ENCODE measurements at regions not wholly inside any gene's neighbourhood (a gene's known extent, or its start where the extent isn't known, plus 50 kb on each side); places are given as distances from the start of the nearest gene placed in this dataset.

DNA sequence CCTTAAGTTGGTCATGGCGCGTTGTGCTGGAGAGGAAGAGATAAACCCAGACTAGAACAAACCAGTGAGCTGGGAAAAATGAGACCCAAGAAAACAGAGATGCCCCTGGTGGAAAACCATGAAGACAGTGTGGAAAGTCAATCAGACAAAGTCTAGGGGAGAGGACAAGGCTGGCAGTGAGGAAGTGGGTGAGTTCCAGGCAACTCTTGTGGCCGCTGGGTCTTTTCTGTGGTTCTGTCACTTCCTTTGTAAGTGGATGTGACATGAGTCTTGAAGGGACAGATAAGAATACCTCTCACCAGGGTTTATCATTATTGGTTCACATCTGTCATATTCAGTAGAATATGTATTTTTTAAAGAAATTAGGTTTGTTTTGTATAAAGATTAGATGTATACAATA lies 738.4 kb downstream of the DHX35 start:
- no peak for DNase-seq (ENCODE audit: low spot score)

DNA sequence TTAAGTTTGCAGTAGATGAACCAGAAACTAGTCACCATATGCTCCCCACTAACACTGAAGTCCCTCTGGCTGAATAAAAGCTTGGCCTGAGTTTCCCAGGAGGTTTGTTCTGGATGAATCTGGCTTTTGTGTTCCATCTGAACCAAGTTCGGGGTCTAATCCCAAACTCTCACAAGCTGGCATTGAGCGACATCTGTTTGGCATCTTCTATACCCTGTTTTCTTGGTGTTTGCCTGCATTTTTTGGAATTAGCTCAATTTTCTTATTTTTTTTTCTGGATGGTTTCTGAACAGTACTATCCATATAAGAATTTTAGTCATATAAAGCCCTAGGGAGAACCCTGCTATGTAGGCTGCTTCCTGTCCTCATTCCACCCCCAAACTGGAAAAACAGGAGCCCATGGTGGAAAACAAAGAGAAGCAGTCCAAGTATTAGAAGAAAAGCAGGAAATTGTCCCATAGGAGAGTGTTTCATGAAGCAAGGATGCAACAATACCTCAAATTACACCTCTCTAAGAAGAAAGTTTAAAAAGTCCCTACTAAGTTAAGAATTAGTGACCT lies 737.1 kb downstream of the DHX35 start:
- DNase-seq (ENCODE audit: low spot score): no peak

DNA sequence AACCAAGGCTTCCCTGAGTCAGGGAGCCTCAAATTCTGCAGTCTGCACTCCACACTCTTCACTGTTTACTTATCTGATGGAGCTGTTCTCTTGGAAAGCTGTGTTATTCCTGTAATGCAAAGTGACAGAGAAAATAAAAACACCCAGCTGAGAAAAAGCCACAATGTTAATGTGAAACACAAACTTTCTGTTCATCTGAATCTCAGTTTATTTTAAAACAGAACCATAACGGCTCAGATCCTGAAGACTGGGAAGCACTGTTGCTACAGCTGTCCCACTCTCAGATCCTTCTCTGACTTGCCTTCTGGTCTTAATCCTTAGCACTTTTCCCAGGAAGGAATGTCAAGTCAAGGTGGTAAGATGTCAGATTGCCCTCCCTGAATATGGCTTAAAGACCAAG lies 736.6 kb downstream of the DHX35 start:
- DNase-seq (ENCODE audit: low spot score): no peak

DNA sequence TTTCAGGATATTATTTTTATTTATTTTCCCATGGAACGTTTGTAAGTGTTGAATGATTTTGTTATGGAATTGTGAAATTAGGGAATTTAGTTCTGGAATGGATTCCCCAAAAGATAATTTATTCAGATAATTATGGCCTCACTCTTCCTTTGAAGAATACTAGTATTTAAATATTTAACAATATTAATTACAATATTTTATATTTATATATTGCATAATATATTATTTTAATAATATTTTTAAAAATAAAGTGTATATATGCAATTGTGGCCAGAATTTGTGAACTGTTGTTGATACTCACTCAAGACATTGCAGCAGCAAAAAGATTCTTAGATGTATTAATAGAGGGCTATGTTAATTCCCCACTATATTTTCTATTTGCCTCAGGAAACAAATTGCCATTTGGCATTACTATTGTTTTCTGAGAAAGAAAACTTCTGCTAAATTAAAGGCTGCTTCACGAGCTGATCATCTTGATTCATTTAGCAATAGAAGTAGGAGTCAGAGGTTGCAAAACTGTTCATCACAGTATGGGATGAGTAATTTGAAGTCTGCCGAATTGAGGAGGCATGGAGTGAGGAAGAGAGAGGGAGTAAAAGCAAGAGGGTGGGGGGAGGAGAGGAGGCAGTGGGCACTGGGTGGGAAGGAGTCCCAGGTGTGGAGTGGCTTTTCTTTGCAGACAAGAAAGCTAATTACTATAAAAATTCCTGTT lies 729.2 kb downstream of the DHX35 start:
- DNase-seq (ENCODE audit: low spot score): no peak

DNA sequence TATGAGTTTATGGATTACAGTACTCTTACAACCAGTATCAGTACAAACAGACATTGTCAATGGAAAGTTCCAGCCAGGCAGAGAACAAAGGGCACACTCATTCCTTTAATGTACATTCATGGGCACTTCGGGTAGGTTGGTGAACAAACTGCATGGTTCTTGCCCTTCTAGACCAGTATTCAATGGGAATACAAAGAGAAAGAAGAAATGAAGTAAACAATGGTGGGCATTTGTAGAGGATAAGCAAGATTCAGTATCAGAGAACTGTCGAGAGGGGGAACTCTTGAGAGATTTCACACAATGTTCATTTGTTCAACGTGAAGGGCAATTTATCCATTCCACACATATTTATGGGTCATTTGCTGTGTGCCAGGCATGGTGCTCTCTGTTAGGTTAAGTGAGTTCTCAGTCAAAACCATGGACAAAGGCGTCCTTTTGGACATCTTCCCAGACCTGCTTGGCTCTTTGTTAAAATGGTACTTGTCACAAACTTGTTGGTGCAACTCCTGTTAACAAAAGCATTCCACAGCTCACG lies 714.8 kb downstream of the DHX35 start:
- DNase-seq (ENCODE audit: low spot score): no peak

DNA sequence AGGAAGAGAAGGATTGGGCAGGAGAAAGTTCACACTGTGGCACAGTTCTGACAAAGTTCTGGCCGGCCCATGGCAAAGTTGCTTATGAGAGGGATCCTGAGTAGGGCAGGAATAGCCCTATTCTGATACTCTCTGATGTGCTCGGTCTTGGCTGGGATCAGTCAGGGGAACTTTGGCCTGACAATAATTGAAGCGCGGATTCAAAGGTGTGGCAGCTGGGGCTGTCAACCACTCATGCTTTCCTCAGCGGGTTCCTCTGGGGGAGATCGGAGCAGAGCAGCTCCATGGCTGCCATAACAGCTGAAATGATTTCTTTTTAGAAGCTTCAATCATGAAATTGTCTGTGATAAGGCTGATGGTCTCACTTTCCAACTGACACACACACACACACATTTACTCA lies 714.1 kb downstream of the DHX35 start:
- DNase-seq (ENCODE audit: low spot score): no peak

DNA sequence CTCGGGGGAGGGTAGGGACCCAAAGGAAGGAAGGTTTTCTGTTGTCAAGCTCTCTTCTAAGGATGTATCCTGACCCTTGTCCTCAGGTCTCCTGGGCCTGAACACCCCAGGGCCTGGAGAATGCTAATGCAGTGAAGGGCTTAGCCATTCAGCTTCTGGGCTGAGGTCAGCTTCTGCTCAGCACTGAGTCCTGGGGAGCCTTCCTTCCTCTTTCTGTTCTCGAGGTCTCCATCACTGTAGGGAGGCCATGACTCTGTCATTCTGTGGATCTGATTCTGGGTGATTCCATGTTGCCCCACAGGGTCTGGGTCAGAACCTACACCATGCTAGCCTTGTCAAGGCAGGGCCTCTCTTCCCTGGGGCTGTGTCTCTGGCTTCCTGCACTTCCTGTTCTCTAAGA lies 712.7 kb downstream of the DHX35 start:
- DNase-seq (ENCODE audit: low spot score): no peak

DNA sequence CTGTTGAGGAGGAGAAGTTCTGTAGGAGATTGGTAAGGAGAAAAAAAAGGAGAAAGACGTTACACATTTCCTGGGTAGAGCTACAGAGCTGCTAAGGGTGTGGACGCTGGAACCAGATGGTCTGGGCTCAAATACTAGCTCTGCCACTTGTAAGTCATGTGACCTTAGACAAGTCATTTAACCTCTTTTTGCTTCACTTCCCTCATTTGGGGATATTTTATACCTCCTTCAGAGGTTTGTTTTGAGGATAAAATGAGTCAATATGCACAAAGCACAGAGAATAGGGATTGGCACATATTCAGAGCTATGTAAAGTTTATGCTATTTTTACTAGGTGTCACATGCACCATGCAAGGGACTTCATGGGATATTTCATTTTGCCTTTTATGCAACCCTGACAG lies 708.8 kb downstream of the DHX35 start:
- DNase-seq (ENCODE audit: low spot score): no peak

DNA sequence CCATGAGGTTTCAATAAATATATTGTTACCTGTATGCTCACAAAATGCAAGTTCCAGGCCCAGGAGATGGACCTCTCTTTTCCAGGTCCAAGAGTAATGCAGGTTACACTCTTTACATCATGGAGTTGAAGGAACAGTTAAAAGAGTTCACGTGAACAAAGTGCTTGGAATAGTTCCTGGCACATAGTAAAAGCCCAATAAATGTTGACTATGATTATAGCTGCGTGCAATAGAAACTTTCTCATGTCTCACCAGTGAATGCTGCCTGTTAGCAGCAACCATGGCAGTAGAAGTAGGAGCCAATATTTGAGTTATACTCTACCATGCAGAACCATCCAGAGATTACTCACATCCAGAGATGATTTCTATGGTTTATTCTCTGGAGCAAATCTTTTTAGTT lies 707.5 kb downstream of the DHX35 start:
- DNase-seq (ENCODE audit: low spot score): no peak

DNA sequence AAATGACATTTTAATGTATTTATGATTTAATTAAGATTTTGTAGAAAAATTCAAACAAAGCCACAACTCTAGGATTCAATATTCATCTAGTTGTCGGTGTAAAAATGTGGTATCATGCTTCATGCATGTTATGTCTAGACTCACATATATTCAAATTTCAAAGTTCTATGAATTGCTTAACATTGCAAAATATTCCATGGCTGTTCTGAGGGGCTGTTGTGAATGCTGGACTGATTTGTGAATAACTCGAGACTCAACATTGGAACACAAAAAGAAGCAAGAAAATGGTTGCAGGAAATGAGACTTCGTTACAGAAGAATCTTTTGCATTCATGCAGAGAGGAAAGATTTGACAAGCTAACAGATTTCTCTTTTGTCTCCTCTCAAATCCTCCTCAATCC lies 705.9 kb downstream of the DHX35 start:
- no peak for DNase-seq (ENCODE audit: low spot score)

DNA sequence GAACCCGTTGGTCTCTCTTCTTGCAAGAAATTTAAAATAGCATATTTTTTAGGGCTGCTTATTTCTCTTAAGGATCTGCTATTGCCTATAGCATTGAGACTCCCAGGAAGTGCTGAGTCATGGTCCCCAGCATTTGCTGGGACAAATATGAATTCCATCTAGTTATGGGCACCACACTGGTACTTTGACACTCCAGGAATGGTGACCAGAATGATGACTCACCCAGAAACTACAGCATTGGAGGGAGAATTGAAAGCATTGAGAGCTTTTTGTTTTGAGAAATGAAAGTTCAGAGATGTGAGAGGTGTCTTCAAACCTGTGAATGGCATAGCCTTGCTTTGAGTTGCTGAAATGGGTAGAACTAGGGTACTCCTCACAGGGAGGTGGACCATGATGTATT lies 699.7 kb downstream of the DHX35 start:
- DNase-seq (ENCODE audit: low spot score): peak; percentile 7

DNA sequence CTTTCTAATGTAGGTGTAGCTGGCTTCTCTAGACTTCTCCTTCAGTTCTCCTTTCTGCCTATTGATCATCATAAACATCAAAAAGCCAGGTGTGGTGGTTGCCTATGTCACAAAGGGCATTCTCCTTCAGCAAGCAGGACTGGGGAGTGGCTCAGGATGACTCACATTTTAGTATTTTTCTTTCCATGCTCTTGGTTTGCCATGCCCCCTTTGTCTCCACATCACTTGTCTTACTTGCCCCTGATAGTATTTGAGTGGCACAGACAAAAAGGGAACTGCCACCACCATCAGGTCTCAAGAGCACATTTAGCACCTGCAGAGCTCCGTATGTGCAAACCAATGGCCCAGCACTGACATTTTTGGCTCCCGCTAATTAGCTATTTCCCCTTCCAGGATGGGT lies 698.8 kb downstream of the DHX35 start:
- DNase-seq (ENCODE audit: low spot score): no peak

DNA sequence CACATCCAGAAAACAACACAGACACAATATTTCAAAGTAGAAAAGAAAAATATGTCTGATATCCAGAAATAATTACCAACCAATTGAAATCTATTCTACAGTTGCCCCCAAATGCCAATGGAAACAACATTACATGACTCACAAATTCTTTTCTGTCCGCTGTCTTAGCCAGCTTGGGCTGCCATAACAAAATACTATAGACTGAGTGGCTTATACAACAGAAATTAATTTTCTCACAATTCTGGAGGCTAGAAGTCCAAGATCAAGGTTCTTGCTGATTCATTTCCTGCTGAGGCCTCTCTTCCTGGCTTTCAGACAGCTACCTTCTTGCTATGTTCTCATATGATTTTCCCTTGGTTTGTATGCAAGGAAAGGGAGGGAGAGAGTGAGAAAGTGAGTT lies 698.1 kb downstream of the DHX35 start:
- no peak for DNase-seq (ENCODE audit: low spot score)

DNA sequence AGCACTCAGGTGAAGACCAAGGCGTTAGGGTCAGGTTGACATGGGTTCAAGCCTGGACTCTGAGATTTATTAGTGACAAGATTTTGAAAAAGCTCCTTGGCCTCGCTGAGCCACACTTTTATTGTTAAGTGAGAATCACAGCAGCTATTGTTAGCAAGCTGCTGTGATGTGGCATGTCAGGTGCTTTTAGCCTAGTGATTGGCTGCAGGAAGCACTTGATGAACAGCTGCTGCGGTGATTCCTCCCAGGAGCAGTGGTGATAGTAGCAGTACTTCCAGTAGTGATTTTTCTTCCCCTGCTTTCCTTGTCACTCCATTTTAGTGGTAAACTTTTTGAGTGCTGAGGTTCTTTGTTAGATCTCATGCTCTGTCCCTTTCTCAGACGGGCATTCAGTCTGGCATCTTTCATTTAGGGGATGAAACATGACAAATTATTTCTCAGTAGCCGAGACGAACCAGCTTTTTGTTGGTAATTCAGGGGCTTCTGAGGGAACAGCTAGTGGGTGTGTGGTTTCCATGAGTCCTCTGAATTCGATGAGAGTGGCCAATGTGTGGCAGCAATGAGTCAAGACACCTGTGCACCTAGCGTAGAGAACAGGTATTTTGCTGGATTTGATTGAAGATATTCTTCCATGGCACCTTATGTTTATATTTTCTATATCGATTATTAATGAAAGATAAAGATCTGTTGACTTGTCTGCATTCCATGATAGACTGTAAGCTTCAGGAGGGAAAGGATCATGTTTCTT lies 696.7 kb downstream of the DHX35 start:
- no peak for DNase-seq (ENCODE audit: low spot score)

DNA sequence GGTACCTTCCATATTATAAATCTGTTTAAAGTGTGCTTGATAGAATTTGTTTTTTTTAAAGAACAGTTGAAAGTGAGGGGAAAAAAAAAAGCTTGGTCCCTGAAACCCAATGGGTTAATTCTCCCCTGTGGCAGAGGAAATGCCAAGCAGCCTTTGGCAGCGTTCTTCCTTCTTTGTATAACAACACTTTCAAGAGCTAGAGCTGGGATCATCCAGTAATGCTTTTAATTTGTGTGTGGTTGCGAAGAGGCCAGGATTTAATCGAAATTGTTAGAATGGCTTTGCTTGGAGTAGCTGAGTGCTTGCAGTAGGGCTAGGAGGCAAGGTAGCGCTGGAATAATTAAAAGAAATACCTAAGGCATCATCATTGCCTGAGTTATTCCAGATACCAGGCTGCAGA lies 692.0 kb downstream of the DHX35 start:
- no peak for DNase-seq (ENCODE audit: low spot score)

DNA sequence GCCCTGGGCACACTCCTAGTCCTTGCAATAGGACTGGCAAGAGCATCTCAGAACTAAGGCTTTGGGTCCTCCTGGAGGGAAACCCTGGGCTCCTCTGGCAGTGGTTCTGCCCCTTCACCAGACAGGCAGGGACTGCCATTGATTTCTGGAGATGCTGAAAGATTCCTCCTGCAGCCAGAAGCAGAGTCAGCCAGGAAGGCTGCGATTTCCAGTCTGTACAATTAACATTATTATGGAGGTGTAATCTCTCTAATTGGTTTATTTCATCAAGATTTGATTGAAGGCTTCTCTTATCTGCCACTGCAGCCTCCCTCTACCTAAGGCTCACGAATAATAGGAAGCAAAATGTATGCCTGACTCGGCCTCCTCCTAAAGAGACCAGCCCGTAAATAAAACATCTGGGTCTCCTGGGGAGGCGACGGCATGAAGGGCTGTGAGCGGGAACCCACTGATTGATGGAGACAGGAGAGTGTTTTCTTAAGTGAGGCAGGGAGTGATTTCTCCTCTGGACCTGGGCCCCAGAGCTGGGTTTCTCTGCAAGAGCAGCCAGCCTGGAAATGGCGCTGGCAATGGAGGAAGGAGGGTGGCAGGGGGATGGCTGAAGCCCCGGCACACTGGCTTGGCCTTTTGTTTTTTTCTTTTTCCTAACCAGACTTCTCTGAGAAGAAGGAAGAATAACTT lies 689.6 kb downstream of the DHX35 start:
- no peak for DNase-seq (ENCODE audit: low spot score)

DNA sequence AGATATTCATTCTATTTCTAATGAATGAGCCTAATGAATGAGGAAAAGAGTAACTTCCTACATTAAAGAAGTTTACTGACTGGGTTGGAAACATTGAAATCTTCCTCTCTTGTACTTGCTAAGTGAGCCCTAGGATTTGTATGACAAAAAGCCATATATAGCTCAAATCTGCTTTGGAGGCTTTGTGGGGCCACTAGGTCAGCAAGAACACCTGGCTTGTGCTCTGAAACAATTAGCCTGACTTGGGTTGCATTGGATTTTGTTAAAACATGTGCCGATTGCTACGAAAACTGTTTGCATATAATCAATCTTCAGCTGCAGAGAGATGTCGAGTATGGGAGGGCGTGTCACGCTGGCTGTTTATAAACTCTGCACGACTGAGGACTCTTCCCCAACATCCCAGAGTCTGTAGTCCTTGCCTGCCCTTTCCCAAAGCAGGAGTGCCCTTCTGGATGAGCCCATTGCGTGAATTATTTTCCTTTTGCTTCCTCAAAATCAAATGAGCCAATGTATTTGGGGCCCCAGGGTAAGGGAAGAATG lies 684.8 kb downstream of the DHX35 start:
- DNase-seq (ENCODE audit: low spot score): no peak

DNA sequence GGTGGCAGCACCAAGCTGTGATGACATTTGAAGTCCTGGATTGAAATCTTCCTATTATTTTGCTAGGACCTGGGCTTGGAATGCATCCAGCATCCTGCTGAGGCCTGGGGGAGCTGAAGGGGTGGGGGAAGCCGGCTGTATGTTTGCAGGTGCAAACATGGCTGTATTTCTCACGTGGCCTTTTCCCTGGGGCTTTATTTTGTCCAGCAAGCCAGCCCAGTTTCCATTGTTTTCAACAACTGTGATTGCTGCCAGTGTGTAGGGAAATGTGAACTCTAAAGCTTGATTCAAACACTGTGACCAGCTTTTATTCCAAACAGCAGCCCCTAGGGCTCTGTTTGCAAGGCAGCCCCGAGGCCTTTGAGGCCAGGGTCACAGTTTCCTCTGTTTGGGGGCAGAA lies 683.0 kb downstream of the DHX35 start:
- no peak for DNase-seq (ENCODE audit: low spot score)

DNA sequence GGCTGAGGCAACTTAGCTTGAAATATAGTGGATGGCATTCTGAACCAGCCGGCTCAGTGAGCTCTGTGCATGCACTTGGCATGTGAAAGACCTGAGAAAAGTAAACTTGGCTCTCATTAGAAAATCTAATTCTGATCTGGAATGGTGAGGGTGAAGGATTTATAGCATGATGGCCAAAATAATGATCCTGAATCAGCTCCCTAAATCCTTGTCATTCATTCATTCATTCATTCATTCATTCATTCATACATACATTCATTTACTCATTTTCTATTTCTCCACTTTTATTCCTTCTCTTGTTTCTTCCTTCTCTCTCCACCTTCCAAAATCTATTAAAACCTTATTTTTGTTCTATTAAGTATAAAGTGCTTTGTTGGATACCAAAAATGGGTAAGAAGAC lies 681.1 kb downstream of the DHX35 start:
- no peak for DNase-seq (ENCODE audit: low spot score)

DNA sequence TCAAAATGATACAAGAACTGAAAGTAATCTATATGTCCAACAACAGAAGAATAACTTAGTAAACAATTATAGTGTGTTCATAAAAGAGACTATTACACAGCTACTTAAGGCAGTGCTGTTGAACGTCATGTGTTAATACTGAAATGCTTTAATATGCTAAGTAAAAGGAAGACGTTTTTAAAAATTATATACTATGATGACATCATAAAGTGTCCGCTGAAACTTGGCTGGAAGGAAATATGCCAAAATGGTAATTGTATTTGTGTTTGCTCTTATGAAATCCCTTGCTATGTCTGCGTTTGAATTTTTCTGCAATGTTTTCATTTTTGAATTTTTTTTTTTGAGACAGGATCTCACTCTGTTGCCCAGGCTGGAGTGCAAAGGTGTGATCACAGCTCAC lies 679.3 kb downstream of the DHX35 start:
- DNase-seq (ENCODE audit: low spot score): no peak

DNA sequence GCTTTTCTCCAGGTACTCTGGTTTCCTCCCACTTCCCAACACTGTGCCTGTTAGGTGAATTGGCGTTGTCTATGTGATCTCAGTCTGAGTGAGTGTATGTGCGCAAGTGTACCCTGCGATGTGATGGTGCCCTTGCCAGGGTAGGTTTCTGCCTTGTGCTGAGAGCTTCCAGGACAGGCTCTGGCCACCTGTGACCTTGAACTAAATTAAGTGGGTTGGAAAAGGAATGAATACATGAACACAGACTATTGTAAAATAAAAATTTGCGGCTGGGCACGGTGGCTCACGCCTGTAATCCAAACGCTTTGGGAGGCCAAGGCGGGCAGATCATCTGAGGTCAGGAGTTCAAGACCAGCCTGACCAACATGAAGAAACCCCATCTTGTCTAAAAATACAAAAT lies 678.0 kb downstream of the DHX35 start:
- no peak for DNase-seq (ENCODE audit: low spot score)

DNA sequence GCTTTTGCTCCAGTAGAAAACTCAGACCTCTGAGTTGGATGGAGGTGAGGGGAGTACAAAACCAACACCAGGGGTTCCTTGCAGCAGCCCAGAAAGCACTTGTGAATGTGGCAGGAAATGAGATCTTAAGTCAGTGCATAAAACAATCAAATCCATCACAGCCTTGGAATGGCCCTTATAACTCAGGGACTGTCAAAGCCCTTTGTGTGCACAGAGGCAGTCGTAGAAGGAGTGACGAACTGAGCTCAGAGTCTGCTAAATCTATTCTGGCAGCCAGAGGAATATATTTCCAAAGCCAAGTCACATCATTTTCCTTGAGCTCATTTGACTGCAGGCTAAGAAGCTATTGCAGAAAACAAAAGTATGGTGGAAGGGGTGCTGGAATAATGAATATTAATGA lies 676.6 kb downstream of the DHX35 start:
- DNase-seq (ENCODE audit: low spot score): no peak

All from H4 (cell line).